Muscle of leg (tissue), 3 donors: ENCODE measurements at regions not wholly inside any gene's neighbourhood (a gene's known extent, or its start where the extent isn't known, plus 50 kb on each side); places are given as distances from the start of the nearest gene placed in this dataset.
A peak's percentile ranks its signal among the peaks of the same experiment; 100 is the strongest.
"Not testable (repeated sequence)": the region's sequence is repeated elsewhere in the genome, so short reads cannot be mapped to it uniquely, and the experiment has no call there.

Experiments used
- DNase-seq: peaks from one replicate; pipeline ENCODE4 v3.0.0; 2013
- H3K27ac ChIP-seq: one replicate; pipeline ENCODE4 v1.5.1; 2013; ENCODE audit warnings: mild to moderate bottlenecking, low read length, control low read depth
- H3K27me3 ChIP-seq: one replicate; pipeline ENCODE4 v1.6.1; 2013; ENCODE audit warnings: low read length; ENCODE audit not compliant: control insufficient read depth, insufficient read depth
- H3K36me3 ChIP-seq: one replicate; pipeline ENCODE4 v1.6.1; 2013; ENCODE audit warnings: low read length; ENCODE audit not compliant: control insufficient read depth, insufficient read depth
- H3K4me1 ChIP-seq: one replicate; pipeline ENCODE4 v1.6.1; 2013; ENCODE audit warnings: low read length; ENCODE audit not compliant: control insufficient read depth, insufficient read depth
- H3K4me3 ChIP-seq: one replicate; pipeline ENCODE4 v1.5.1; 2013; ENCODE audit warnings: low read length, control low read depth
- H3K9me3 ChIP-seq: replicated peaks from 2 replicates; pipeline ENCODE4 v1.6.1; 2013; ENCODE audit warnings: low read depth, low read length; ENCODE audit not compliant: control insufficient read depth
- WGBS: methylation state at CpG from one replicate; pipeline ENCODE4 v1.1.5; 2013; ENCODE audit warnings: missing lambda C conversion rate; ENCODE audit not compliant: insufficient coverage; 5-methylcytosine and 5-hydroxymethylcytosine counted together

- no peak for DNase-seq
- H3K36me3 ChIP-seq, result no peaks in the 10 kb centered on the region
- H3K4me3 ChIP-seq, result no peak overlapping the region
- WGBS, result no CpG with 5 or more reads among the region's 2 CpGs
- no peaks in the 10 kb centered on the region for H3K27me3 ChIP-seq
- H3K27ac ChIP-seq, result no peak overlapping the region
- H3K4me1 ChIP-seq, result no peaks in the 10 kb centered on the region
- H3K9me3 ChIP-seq, result no peaks in the 10 kb centered on the region
Observed at GRCh38 chr3:106440672-106441071, 571.9 kb upstream of the CBLB start.

DNA sequence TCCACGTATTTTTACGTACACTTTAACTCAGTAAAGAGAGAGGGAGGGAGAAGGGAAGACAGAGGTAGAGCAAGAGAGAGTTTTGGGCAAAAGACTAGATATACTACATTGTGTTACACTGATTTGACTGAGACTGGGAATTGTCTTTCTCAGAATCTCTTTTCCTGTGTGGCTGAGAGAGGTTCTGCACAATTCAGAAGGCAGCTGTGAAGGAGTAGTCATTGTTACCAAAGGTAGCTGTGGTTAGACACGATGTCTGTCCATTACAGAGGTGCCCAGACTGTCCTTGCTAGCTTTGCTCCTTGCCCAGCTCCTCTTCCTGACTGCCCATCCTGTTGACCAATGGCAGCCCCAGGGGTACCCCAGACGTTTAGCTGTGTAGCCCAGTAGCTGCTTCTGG lies 577.5 kb upstream of the CBLB start:
- Histone ChIP-seq H3K36me3 (no peaks in the 10 kb centered on the region), H3K27me3 (no peaks in the 10 kb centered on the region), H3K9me3 (no peaks in the 10 kb centered on the region), H3K4me3 (no peak overlapping the region), H3K4me1 (no peaks in the 10 kb centered on the region), H3K27ac (no peak overlapping the region)
- WGBS, result 56% methylated on average over 1 of the region's 4 CpGs
- no peak for DNase-seq

DNA sequence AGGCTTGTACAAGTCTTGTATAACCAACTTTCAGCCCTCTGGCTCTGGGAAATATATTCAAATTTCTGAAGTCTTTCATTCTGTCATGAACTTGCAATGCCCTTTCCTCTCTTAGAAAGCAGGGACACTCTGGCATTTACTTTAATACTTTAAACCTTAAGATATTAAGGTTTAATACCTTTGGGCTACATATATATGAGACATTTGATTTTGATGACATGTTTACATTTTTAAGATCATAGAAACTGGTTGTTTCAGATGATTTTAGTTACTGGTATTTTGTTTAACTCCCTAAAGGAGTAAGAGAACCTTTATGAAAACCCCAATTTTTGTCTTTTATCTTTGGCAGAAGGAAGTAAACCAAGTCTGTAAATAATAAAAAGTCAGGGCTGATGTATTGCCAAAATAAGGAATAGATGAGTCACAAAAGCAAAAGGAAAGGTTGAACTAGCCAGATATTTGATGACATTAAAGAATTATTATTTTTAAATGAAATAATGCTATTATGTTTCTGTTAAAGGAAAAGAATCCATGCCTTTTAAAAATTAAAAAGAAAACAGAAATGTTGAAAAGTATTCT lies 579.0 kb upstream of the CBLB start:
- H3K4me3 ChIP-seq, result no peak overlapping the region
- no peak overlapping the region for H3K27ac ChIP-seq
- H3K9me3 ChIP-seq, result no peaks in the 10 kb centered on the region
- H3K27me3 ChIP-seq, result no peaks in the 10 kb centered on the region
- H3K36me3 ChIP-seq, result no peaks in the 10 kb centered on the region
- peak; percentile 37 for DNase-seq
- H3K4me1 ChIP-seq, result no peaks in the 10 kb centered on the region

GRCh38 chr3:106448372-106448966 lies 579.7 kb upstream of the CBLB start:
- DNase-seq, H3K4me3 ChIP-seq, H3K9me3 ChIP-seq, H3K4me1 ChIP-seq, H3K27ac ChIP-seq, H3K27me3 ChIP-seq, H3K36me3 ChIP-seq: not testable (repeated sequence)
- WGBS, result no CpG with 5 or more reads among the region's 3 CpGs

DNA sequence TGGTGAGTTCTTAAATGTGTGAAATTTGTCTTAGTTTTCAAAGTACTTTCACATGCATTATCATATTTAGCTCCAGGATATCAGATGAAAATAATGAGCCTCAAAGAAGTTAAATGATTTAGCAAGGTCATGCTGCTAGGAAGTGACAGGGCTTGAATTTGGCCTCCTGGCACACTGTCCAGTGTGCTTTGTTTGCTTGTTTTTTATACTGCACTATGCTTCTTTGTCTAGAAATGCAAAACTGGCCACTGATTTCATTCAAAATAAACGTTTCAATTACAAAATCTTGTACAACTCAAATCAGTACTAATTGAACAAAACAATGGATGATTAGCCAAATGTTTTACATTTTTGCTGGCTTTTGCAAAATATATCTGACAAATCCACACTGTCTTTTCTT lies 583.3 kb upstream of the CBLB start:
- Histone ChIP-seq H3K27ac (no peak overlapping the region), H3K4me3 (no peak overlapping the region), H3K4me1 (no peaks in the 10 kb centered on the region), H3K9me3 (no peaks in the 10 kb centered on the region), H3K27me3 (no peaks in the 10 kb centered on the region), H3K36me3 (no peaks in the 10 kb centered on the region)
- DNase-seq, result no peak
- no CpG with 5 or more reads among the region's 1 CpG for WGBS

DNA sequence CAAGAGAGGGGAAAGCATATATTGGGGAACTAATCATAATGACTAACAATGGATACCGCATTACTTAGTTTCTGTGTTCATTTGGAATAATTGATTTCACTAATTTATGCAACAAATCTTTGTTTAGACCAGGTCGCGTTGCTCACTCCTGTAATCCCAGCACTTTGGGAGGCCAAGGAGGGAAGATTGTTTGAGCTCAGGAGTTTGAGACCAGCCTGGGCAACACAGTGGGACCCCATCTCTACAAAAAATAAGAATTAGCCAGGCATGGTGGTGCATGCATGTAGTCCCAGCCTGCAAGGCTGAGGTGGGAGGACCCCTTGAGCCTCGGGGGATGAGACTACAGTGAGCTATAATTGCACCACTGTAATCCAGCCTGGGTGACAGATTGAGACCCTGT lies 585.7 kb upstream of the CBLB start:
- Histone ChIP-seq H3K36me3 (no peaks in the 10 kb centered on the region), H3K27me3 (no peaks in the 10 kb centered on the region), H3K4me1 (no peaks in the 10 kb centered on the region), H3K4me3 (no peak overlapping the region), H3K9me3 (no peaks in the 10 kb centered on the region), H3K27ac (no peak overlapping the region)
- 60% methylated on average over 1 of the region's 4 CpGs for WGBS
- no peak for DNase-seq

DNA sequence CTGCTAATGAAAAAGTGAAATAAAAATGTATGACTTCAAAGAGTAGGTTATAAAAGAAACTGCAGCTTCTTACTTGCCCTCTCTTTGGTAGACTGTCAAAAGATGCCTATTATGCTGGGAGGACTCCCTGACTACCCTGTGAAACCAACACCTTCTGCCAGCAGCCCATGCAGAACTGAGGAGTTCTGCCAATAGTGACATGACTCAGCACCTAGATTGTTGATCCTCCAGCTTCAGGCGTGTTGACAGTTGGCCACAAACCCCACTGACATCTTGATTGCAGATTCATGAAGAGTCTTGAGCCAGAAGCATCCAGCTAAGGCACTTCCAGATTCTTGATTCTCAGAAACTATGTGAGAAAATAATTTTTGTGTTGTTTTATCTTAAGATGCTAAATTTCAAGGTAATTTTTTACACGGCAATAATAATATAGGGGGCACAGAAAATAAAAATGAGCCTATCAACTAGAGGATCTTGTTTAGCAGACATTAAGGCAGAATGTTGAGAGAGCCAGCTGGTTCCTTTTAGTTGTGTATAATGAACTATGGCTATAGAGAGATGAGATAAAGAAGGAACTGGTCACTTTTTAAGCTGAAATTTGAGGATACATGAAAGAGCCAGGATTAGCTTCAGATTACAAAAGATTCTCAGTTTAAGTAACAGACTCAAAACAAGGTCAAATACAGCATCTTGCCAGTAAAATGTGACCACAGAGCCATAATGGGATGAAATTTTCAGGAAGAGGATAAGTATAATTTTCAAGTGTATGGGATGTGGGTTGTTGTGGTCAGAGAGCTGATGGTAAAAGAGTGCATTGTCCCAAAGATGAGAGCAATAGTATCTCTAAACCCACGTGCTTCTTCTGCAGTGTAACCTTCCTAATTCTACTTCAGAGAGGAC lies 588.7 kb upstream of the CBLB start:
- Histone ChIP-seq H3K4me3 (no peak overlapping the region), H3K4me1 (no peaks in the 10 kb centered on the region), H3K9me3 (no peaks in the 10 kb centered on the region), H3K36me3 (no peaks in the 10 kb centered on the region), H3K27ac (no peak overlapping the region), H3K27me3 (no peaks in the 10 kb centered on the region)
- 88% methylated on average over 1 of the region's 3 CpGs for WGBS
- DNase-seq, result peak; percentile 25

- no peaks in the 10 kb centered on the region for H3K4me1 ChIP-seq
- no peaks in the 10 kb centered on the region for H3K27me3 ChIP-seq
- no peak overlapping the region for H3K4me3 ChIP-seq
- no peaks in the 10 kb centered on the region for H3K36me3 ChIP-seq
- H3K27ac ChIP-seq, result no peak overlapping the region
- peaks cover 2% of the 10 kb centered on the region for H3K9me3 ChIP-seq
- WGBS, result 72% methylated on average over 2 of the region's 3 CpGs
- DNase-seq, result no peak
Observed at GRCh38 chr3:106458952-106459351, 590.1 kb upstream of the CBLB start.

GRCh38 chr3:106466881-106467280 lies 598.1 kb upstream of the CBLB start:
- no peak for DNase-seq
- Histone ChIP-seq H3K4me3 (no peak overlapping the region), H3K27me3 (no peaks in the 10 kb centered on the region), H3K27ac (no peak overlapping the region), H3K4me1 (no peaks in the 10 kb centered on the region), H3K9me3 (peaks cover 2% of the 10 kb centered on the region), H3K36me3 (no peaks in the 10 kb centered on the region)
- 100% methylated on average over 2 of the region's 2 CpGs for WGBS

DNA sequence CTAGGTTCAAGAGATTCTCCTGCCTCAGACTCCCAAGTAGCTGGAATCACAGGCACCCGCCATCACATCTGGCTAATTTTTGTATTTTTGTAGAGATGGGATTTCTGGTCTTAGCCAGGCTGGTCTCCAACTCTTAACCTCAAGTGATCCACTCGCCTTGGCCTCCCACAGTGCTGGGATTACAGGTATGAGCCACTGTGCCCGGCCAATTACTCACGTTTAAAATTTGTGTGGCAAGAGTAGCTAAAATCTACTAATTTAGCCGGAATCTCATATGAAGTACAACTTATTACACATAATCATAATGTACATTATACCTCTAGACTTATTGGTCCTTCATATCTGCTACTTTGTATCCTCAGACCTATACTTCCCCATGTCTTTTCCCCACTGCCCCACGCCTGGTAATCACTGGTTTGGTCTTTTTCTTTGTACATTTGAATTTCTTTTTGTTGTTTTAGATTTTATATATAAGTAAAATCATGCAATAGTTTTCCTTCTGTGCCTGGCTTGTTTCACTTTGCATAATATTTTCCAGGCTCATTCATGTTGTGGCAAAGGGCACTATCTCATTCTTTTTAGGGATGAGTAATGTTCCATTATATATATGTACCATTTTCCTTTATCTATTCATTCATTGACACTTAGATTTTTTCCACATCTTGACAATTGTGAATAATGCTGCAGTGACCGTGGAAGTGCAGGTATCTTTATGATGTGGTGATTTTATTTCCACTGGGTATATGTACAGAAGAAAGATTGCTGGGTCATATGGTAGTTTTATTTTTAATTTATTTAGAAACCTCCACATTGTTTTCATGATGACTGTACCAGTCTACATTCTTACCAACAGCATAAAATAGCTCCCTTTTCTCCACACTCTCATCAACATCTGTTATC lies 605.0 kb upstream of the CBLB start:
- 100% methylated on average over 1 of the region's 7 CpGs for WGBS
- Histone ChIP-seq H3K27ac (no peak overlapping the region), H3K27me3 (no peaks in the 10 kb centered on the region), H3K4me3 (no peak overlapping the region), H3K36me3 (no peaks in the 10 kb centered on the region), H3K4me1 (no peaks in the 10 kb centered on the region), H3K9me3 (no peaks in the 10 kb centered on the region)
- DNase-seq, result no peak
